ENCODE measurements at regions not wholly inside any gene's neighbourhood (a gene's known extent, or its start where the extent isn't known, plus 50 kb on each side); places are given as distances from the start of the nearest gene placed in this dataset.
"Not testable (repeated sequence)": the region's sequence is repeated elsewhere in the genome, so short reads cannot be mapped to it uniquely, and the experiment has no call there.

GRCh38 chr5:104569621-104570020, 1007.0 kb upstream of the NUDT12 start:
- DNase-seq (ENCODE audit: low read depth, low spot score) = no peak
- no peak overlapping the region for H3K4me3 ChIP-seq (ENCODE audit: low read depth, low read length)
- no peak for TF ChIP-seq CTCF (IDR thresholded peaks at IDR 0.05; ENCODE audit: insufficient read depth, low read length, missing control alignments)
- CTCF ChIA-PET = no interaction called here
- POLR2A ChIA-PET = no interaction called here

- TF ChIP-seq CTCF (IDR thresholded peaks at IDR 0.05; ENCODE audit: insufficient read depth, low read length, missing control alignments) = no peak
- ChIA-PET CTCF (no interaction called here), POLR2A (no interaction called here)
- no peak overlapping the region for H3K4me3 ChIP-seq (ENCODE audit: low read depth, low read length)
- no peak for DNase-seq (ENCODE audit: low read depth, low spot score)
Observed at GRCh38 chr5:104564530-104564929, 1001.9 kb upstream of the NUDT12 start.

- TF ChIP-seq CTCF (IDR thresholded peaks at IDR 0.05; ENCODE audit: insufficient read depth, low read length, missing control alignments) = no peak
- H3K4me3 ChIP-seq (ENCODE audit: low read depth, low read length) = no peak overlapping the region
- DNase-seq (ENCODE audit: low read depth, low spot score) = no peak
- ChIA-PET CTCF (no interaction called here), POLR2A (no interaction called here)
Observed at GRCh38 chr5:104556957-104557356, 994.4 kb upstream of the NUDT12 start.

- ChIA-PET CTCF (no interaction called here), POLR2A (no interaction called here)
- no peak overlapping the region for H3K4me3 ChIP-seq (ENCODE audit: low read depth, low read length)
Observed at GRCh38 chr5:104551628-104552027, 989.0 kb upstream of the NUDT12 start.

GRCh38 chr5:104546871-104547270, 984.3 kb upstream of the NUDT12 start:
- CTCF ChIA-PET; POLR2A ChIA-PET; H3K4me3 ChIP-seq (ENCODE audit: low read depth, low read length); DNase-seq (ENCODE audit: low read depth, low spot score): not testable (repeated sequence)

More at GRCh38 chr5:104551628-104552027, 989.0 kb upstream of the NUDT12 start:
- no peak for DNase-seq (ENCODE audit: low read depth, low spot score)
- TF ChIP-seq CTCF (IDR thresholded peaks at IDR 0.05; ENCODE audit: insufficient read depth, low read length, missing control alignments) = no peak

GRCh38 chr5:104541141-104541785, 978.7 kb upstream of the NUDT12 start:
- no peak for TF ChIP-seq CTCF (IDR thresholded peaks at IDR 0.05; ENCODE audit: insufficient read depth, low read length, missing control alignments)
- ChIA-PET CTCF (no interaction called here), POLR2A (no interaction called here)
- no peak overlapping the region for H3K4me3 ChIP-seq (ENCODE audit: low read depth, low read length)
- DNase-seq (ENCODE audit: low read depth, low spot score) = no peak

GRCh38 chr5:104540448-104540847, 977.9 kb upstream of the NUDT12 start:
- CTCF ChIA-PET = no interaction called here
- DNase-seq (ENCODE audit: low read depth, low spot score) = no peak
- no peak for TF ChIP-seq CTCF (IDR thresholded peaks at IDR 0.05; ENCODE audit: insufficient read depth, low read length, missing control alignments)
- POLR2A ChIA-PET = no interaction called here
- H3K4me3 ChIP-seq (ENCODE audit: low read depth, low read length) = no peak overlapping the region
